Heart left ventricle (tissue), 16 donors: ENCODE measurements at regions not wholly inside any gene's neighbourhood (a gene's known extent, or its start where the extent isn't known, plus 50 kb on each side); places are given as distances from the start of the nearest gene placed in this dataset.

Experiments
- ATAC-seq, 4 donors: fragments of 200-7000 bp; cut with Tn5 transposase; one replicate each; pipeline ENCODE4 v1.9.1; 2020 to 2022; ENCODE audit warnings: moderate library complexity in 4 of 4, mild to moderate bottlenecking in 3 of 4, moderate number of reproducible peaks in 1 of 4
- DNase-seq, 5 donors: peaks; one replicate each; pipeline ENCODE4 v3.0.0-alpha.2; 2020
- H3K27ac ChIP-seq, 12 donors: fragments of 200-600 bp; sonication (generic) in 4 of 12; one replicate each; pipeline versions ENCODE4 v1.5.0 to v1.8.0; 2016 to 2022; ENCODE audit warnings: mild to moderate bottlenecking in 2 of 12
- H3K27me3 ChIP-seq, 9 donors: fragments of 200-600 bp; sonication (generic) in 2 of 9; one replicate each; pipeline versions ENCODE4 v1.5.1 to v1.8.0; 2016 to 2022; ENCODE audit warnings: mild to moderate bottlenecking in 3 of 9
- H3K36me3 ChIP-seq, 9 donors: fragments of 200-600 bp; sonication (generic) in 2 of 9; one replicate each; pipeline versions ENCODE4 v1.5.0 to v1.8.0; 2018 to 2022; ENCODE audit warnings: mild to moderate bottlenecking in 2 of 9
- H3K4me1 ChIP-seq, 12 donors: fragments of 200-600 bp; sonication (generic) in 4 of 12; one replicate each; pipeline versions ENCODE4 v1.5.0 to v1.8.0; 2016 to 2022; ENCODE audit warnings: mild to moderate bottlenecking in 3 of 12
- H3K4me3 ChIP-seq, 12 donors: fragments of 200-600 bp; sonication (generic) in 4 of 12; one replicate each; pipeline versions ENCODE4 v1.5.0 to v1.8.0; 2017 to 2022; ENCODE audit warnings: mild to moderate bottlenecking in 9 of 12, moderate library complexity in 4 of 12
- H3K9me3 ChIP-seq, 12 donors: fragments of 200-600 bp; sonication (generic) in 4 of 12; one replicate each; pipeline versions ENCODE4 v1.5.0 to v1.8.0; 2016 to 2022; ENCODE audit warnings: mild to moderate bottlenecking in 1 of 12
- POLR2A ChIP-seq, 2 donors: fragments of 450-650 bp; IDR thresholded peaks; one replicate each; pipeline ENCODE4 v1.6.1; 2017; ENCODE audit warnings: antibody characterized with exemption in 2 of 2, mild to moderate bottlenecking in 2 of 2, moderate library complexity in 2 of 2
- WGBS, 4 donors: extraction: QIAGEN DNeasy Blood & Tissue Kit in 2 of 4; methylation state at CpG; one replicate each; pipeline versions ENCODE4 v1.1.5 to v1.1.7; 2013 to 2018; 5-methylcytosine and 5-hydroxymethylcytosine counted together
- intact Hi-C, 10 donors: fragments of 100-400 bp; cut with DNase I; formaldehyde crosslinking; loops; one replicate each; pipeline versions ENCODE4 v1.11.1 to v1.14.2; 2022
- TF ChIP-seq, protein P1 (sequence below), 12 donors: fragments of 200-600 bp; sonication (generic) in 4 of 12; IDR thresholded peaks; one replicate each; pipeline versions ENCODE4 v1.5.0 to v1.8.0; 2018 to 2022; ENCODE audit warnings: antibody characterized with exemption in 12 of 12, mild to moderate bottlenecking in 5 of 12
- donor health status: ischemic (EF 13 %, LVEDD 7.1; RV severe dilation, severe dysfunction).
- donor health status: healthy with polysubstance abuse.
- donor health status: DM: no; HTN: yes; CAD: no.
- donor health status: DM: no; HTN: no; CAD: no.
- donor health status: ischemic (EF 25% LVEDD 6.9; RV normal size, moderate dysfunction).
- donor health status: ischemic (EF 25% LVEDD 5.7; RV mildly dilated, moderate dysfunction).
- donor health status: healthy.
- donor health status: DM: yes; HTN: yes; CAD: no.
- donor health status: ischemic (EF 35%, LVEDD 5.7; RV mildly dilated, moderate dysfunction).
- donor health status: nonischemic (EF 11% LVEDD 7.7; RV severe dilation, severe dysfunction).
- donor health status: DM: yes; HTN: yes; CAD: no.
- donor health status: PGD.
- donor health status: ischemic (EF 29% LVEDD 5.4; RV normal size, mild dysfunction).
- donor health status: nonischemic (EF 23%, LVEDD 6.1; RV moderate dilation, normal function).

DNA sequence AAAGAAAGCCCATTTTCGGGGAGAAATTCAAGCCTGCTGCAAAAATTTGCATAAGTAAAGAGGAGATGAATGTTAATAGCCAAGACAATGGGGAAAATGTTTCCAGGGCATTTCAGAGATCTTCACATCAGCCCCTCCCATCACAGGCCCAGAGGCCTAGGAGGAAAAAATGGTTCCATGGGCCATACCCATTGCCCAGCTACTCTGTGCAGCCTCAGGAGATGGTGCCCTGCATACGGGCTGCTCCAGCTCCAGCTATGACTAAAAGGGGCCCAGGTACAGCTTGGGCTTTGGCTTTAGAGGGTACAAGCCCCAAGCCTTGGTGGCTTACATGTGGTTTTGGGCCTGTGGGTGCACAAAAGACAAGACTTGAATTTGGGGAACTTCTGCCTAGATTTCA, 168.0 kb upstream of the DIPK2B start:
- H3K27ac ChIP-seq = no peak overlapping the region
- no peak for TF ChIP-seq POLR2A (IDR thresholded peaks at IDR 0.05)
- TF ChIP-seq, protein P1, sequence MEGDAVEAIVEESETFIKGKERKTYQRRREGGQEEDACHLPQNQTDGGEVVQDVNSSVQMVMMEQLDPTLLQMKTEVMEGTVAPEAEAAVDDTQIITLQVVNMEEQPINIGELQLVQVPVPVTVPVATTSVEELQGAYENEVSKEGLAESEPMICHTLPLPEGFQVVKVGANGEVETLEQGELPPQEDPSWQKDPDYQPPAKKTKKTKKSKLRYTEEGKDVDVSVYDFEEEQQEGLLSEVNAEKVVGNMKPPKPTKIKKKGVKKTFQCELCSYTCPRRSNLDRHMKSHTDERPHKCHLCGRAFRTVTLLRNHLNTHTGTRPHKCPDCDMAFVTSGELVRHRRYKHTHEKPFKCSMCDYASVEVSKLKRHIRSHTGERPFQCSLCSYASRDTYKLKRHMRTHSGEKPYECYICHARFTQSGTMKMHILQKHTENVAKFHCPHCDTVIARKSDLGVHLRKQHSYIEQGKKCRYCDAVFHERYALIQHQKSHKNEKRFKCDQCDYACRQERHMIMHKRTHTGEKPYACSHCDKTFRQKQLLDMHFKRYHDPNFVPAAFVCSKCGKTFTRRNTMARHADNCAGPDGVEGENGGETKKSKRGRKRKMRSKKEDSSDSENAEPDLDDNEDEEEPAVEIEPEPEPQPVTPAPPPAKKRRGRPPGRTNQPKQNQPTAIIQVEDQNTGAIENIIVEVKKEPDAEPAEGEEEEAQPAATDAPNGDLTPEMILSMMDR (IDR thresholded peaks at IDR 0.05) = no peak
- WGBS, 4 donors = 79 to 92% (median 85%) methylated on average over 2 of the region's 2 CpGs
- H3K36me3 ChIP-seq = no peaks in the 10 kb centered on the region
- DNase-seq (no peak), ATAC-seq (no peak)
- intact Hi-C loops = no loop called here
- H3K4me1 ChIP-seq = no peaks in the 10 kb centered on the region
- H3K4me3 ChIP-seq = no peak overlapping the region
- no peaks in the 10 kb centered on the region for H3K27me3 ChIP-seq
- peaks cover 0 to 21% (median 0%) of the 10 kb centered on the region in 12 donors for H3K9me3 ChIP-seq

DNA sequence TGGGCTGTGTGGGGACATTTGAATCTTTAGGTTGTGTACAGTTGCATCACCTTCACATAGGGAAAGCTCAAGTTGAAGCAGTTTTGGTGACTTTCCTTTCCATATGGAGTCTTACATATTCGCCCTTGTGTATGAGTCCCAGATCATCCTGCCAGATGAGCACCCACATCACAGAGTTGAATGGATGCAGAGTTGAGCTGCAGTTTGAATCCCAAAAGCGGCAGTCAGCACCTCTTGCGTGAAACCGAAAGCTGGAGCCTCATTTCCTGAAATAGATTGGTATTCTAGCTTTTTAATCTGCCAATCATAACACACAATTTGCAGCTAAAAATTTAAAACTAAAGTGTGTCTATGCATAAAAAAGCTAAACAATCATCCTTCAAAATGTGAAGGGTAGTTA, 162.9 kb upstream of the DIPK2B start:
- H3K4me3 ChIP-seq = no peak overlapping the region
- DNase-seq (no peak), ATAC-seq (no peak)
- TF ChIP-seq POLR2A (IDR thresholded peaks at IDR 0.05) = no peak
- TF ChIP-seq, protein P1 (IDR thresholded peaks at IDR 0.05) = no peak
- no peak overlapping the region for H3K27ac ChIP-seq
- 80 to 95% (median 84%) methylated on average over 4 of the region's 4 CpGs for WGBS, 4 donors
- H3K27me3 ChIP-seq = peaks cover 0 to 21% (median 0%) of the 10 kb centered on the region in 9 donors
- no peaks in the 10 kb centered on the region for H3K36me3 ChIP-seq
- H3K9me3 ChIP-seq = peaks cover 0 to 12% (median 0%) of the 10 kb centered on the region in 12 donors
- no peaks in the 10 kb centered on the region for H3K4me1 ChIP-seq
- intact Hi-C loops = no loop called here

DNA sequence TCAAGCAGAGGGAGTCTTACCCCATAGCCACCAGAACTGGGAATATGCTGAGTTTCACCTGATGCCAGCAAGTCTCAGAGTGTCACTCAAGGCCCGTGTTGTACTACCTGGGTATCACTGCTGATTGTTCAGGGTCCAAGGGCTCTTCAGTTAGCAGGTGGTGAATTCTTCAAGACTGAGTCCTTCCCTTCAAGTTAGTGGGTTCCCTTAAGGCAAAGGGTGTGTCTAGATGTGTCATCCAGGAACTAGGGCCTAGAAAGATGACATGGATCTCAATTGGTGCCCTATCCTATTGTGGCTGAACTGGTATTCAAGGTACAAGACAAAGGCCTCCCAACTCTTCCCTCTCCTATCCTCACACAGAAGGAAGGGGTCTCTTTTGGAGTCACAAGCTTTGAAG, 159.9 kb upstream of the DIPK2B start:
- WGBS, 4 donors = 69 to 98% (median 85%) methylated on average over 1 of the region's 1 CpG
- TF ChIP-seq POLR2A (IDR thresholded peaks at IDR 0.05) = no peak
- TF ChIP-seq, protein P1 (IDR thresholded peaks at IDR 0.05) = no peak

DNA sequence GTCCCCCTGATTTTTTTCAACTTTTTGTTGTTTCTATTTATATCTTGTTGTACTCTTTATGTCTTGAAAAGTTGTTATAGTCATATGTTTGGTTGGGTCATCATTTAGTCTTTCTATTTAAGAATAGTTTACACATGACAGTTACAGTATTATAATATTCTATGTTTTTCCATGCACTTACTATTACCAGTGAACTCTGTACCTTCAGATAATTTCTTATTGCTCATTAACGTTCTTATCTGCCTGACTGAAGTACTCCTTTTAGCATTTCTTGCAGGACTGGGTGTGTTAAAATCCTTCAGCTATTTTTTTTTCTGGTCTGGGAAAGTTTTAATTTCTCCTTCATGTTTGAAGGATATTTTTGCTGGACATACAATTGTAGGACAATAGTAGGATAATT, 157.7 kb upstream of the DIPK2B start:
- TF ChIP-seq, protein P1 (IDR thresholded peaks at IDR 0.05) = no peak
- TF ChIP-seq POLR2A (IDR thresholded peaks at IDR 0.05) = no peak
- intact Hi-C loops = no loop called here
- ATAC-seq = no peak

More for the DNA sequence above, 159.9 kb upstream of the DIPK2B start:
- Histone ChIP-seq H3K27ac (no peak overlapping the region), H3K4me3 (no peak overlapping the region), H3K36me3 (no peaks in the 10 kb centered on the region), H3K27me3 (peaks cover 0 to 21% (median 0%) of the 10 kb centered on the region in 9 donors), H3K4me1 (no peaks in the 10 kb centered on the region), H3K9me3 (peaks cover 0 to 13% (median 0%) of the 10 kb centered on the region in 12 donors)
- DNase-seq = no peak
- no peak for ATAC-seq
- intact Hi-C loops = no loop called here

More for the DNA sequence above, 157.7 kb upstream of the DIPK2B start:
- no peak overlapping the region for H3K27ac ChIP-seq
- H3K4me1 ChIP-seq = no peaks in the 10 kb centered on the region
- no peak overlapping the region for H3K4me3 ChIP-seq
- peaks cover 0 to 14% (median 2%) of the 10 kb centered on the region in 12 donors for H3K9me3 ChIP-seq
- no peak for DNase-seq
- H3K27me3 ChIP-seq = peaks cover 0 to 21% (median 0%) of the 10 kb centered on the region in 9 donors
- 15 to 30% (median 21%) methylated on average over 1 of the region's 1 CpG for WGBS, 4 donors
- H3K36me3 ChIP-seq = no peaks in the 10 kb centered on the region
